ENCODE measurements at regions not wholly inside any gene's neighbourhood (a gene's known extent, or its start where the extent isn't known, plus 50 kb on each side); places are given as distances from the start of the nearest gene placed in this dataset.

DNA sequence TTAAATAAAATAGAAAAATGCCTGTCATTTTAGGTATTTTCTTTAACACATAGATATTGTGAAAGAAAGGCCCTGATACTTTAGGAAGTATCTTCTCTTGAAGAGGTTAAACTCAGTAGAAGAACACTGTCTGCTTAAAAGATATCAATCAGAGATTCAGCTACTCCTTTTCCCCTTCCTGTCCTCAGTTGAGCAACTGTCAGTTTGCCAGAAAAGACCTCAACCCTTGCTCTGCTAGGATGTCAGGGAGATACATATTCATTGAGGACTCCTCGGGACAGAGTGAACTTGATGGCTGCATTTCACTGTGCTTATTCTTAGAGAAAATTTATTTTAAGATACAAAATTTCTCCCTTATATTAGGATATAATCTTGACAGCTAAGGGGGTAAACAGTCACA is 173.6 kb upstream of the CACNA2D1 start:
- TF ChIP-seq ZNF324 (tag by site-specific recombination; IDR thresholded peaks at IDR 0.05): no peak
- no peak for TF ChIP-seq ZNF221 (tag by site-specific recombination; IDR thresholded peaks at IDR 0.05; ENCODE audit: borderline replicate concordance)
- TF ChIP-seq, protein P1, sequence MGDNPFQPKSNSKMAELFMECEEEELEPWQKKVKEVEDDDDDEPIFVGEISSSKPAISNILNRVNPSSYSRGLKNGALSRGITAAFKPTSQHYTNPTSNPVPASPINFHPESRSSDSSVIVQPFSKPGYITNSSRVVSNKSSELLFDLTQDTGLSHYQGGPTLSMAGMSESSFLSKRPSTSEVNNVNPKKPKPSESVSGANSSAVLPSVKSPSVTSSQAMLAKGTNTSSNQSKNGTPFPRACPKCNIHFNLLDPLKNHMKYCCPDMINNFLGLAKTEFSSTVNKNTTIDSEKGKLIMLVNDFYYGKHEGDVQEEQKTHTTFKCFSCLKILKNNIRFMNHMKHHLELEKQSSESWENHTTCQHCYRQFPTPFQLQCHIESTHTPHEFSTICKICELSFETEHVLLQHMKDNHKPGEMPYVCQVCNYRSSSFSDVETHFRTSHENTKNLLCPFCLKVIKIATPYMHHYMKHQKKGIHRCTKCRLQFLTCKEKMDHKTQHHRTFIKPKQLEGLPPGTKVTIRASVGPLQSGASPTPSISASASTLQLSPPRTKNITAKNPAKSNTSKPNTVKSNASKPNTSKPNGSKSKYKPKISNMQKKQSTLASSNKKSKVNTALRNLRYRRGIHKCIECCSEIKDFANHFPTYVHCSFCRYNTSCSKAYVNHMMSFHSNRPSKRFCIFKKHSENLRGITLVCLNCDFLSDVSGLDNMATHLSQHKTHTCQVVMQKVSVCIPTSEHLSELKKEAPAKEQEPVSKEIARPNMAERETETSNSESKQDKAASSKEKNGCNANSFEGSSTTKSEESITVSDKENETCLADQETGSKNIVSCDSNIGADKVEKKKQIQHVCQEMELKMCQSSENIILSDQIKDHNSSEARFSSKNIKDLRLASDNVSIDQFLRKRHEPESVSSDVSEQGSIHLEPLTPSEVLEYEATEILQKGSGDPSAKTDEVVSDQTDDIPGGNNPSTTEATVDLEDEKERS (tag by site-specific recombination; IDR thresholded peaks at IDR 0.05): no peak
- TF ChIP-seq ZNF138 (tag by site-specific recombination; IDR thresholded peaks at IDR 0.05; ENCODE audit: borderline replicate concordance): no peak
- ChIA-PET POLR2A (no interaction called here), CTCF (interaction anchor here (0.6 to 1.4 kb wide), 2 partner anchors 20 to 559 kb away, joined by 3 read pairs; no protein-coding TSS in a partner anchor)

DNA sequence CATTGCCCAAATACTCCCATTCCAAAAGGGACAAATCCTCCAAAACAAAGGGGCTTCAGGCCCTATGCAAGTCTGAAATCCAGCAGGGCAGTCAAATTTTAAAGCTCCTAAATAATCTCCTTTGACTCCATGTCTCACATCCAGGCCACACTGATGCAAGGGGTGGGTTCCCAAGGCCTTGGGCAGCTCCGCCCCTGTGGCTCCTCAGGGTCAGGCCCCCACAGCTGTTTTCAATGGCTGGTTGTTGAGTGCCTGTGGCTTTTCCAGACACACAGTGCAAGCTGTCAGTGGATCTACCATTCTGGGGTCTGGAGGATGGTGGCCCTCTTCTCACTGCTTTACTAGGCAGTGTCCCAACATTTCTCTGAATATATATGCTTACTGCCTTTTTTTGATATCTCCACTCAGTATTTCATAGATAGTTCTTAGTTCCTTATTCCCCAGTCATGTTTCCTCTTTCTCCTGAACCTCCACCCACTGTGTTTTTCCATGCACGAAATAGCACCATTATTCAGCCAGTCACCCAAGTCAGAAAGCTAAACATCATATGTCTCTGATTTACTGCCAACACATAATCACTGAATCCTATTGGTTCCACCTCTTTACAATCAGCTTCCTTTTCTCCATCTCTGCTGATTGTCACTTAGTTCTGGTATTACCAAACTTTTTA is 172.6 kb upstream of the CACNA2D1 start:
- TF ChIP-seq ZNF530 (tag by site-specific recombination; IDR thresholded peaks at IDR 0.05; ENCODE audit: low read depth) (no peak), ZNF837 (tag by site-specific recombination; IDR thresholded peaks at IDR 0.05) (no peak), FEZF1 (tag by site-specific recombination; IDR thresholded peaks at IDR 0.05) (no peak), ZNF132 (tag by site-specific recombination; IDR thresholded peaks at IDR 0.05; ENCODE audit: borderline replicate concordance) (no peak), ZNF596 (tag by site-specific recombination; IDR thresholded peaks at IDR 0.05) (no peak), ZNF777 (tag by site-specific recombination; IDR thresholded peaks at IDR 0.05; ENCODE audit: borderline replicate concordance) (no peak), ZBTB21 (tag by site-specific recombination; IDR thresholded peaks at IDR 0.05) (no peak), ZBTB1 (tag by site-specific recombination; IDR thresholded peaks at IDR 0.05) (no peak), ZNF202 (tag by site-specific recombination; IDR thresholded peaks at IDR 0.05; ENCODE audit: borderline replicate concordance) (no peak), GLIS2 (tag by site-specific recombination; IDR thresholded peaks at IDR 0.05) (no peak), GFI1B (tag by site-specific recombination; IDR thresholded peaks at IDR 0.05) (no peak), ZNF26 (tag by site-specific recombination; IDR thresholded peaks at IDR 0.05) (no peak)
- TF ChIP-seq, protein P2, sequence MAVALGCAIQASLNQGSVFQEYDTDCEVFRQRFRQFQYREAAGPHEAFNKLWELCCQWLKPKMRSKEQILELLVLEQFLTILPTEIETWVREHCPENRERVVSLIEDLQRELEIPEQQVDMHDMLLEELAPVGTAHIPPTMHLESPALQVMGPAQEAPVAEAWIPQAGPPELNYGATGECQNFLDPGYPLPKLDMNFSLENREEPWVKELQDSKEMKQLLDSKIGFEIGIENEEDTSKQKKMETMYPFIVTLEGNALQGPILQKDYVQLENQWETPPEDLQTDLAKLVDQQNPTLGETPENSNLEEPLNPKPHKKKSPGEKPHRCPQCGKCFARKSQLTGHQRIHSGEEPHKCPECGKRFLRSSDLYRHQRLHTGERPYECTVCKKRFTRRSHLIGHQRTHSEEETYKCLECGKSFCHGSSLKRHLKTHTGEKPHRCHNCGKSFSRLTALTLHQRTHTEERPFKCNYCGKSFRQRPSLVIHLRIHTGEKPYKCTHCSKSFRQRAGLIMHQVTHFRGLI (tag by site-specific recombination; IDR thresholded peaks at IDR 0.05): no peak
- H3K27ac ChIP-seq (ENCODE audit: extremely low read depth, low read depth, low read length): no peak overlapping the region
- POLR2A ChIA-PET: no interaction called here
- H3K36me3 ChIP-seq (ENCODE audit: control insufficient read depth in 2 of 2, insufficient read depth in 1 of 2, low read length in 2 of 2): no peaks in the 10 kb centered on the region
- no peaks in the 10 kb centered on the region for H3K9me3 ChIP-seq (ENCODE audit: control insufficient read depth, insufficient read depth, low read depth, low read length)
- no peak overlapping the region for H3K4me3 ChIP-seq (ENCODE audit: low read depth, low read length)
- CTCF ChIA-PET: interaction anchor here (0.6 to 0.9 kb wide), 2 partner anchors 36 to 457 kb away, joined by 3 to 4 read pairs; no protein-coding TSS in a partner anchor
- H3K4me1 ChIP-seq (ENCODE audit: control insufficient read depth, insufficient read depth, low read length): no peaks in the 10 kb centered on the region; the same call in 1 of the 2 replicates

More for the DNA sequence above, 173.6 kb upstream of the CACNA2D1 start:
- Histone ChIP-seq H3K36me3 (ENCODE audit: control insufficient read depth in 2 of 2, insufficient read depth in 1 of 2, low read length in 2 of 2) (no peaks in the 10 kb centered on the region), H3K27ac (ENCODE audit: extremely low read depth, low read depth, low read length) (no peak overlapping the region), H3K4me3 (ENCODE audit: low read depth, low read length) (no peak overlapping the region), H3K9me3 (ENCODE audit: control insufficient read depth, insufficient read depth, low read depth, low read length) (no peaks in the 10 kb centered on the region), H3K4me1 (ENCODE audit: control insufficient read depth, insufficient read depth, low read length) (no peaks in the 10 kb centered on the region; the same call in 1 of the 2 replicates)

All from HEK293 (cell line).